ENCODE measurements at regions not wholly inside any gene's neighbourhood (a gene's known extent, or its start where the extent isn't known, plus 50 kb on each side); places are given as distances from the start of the nearest gene placed in this dataset.

GRCh38 chr14:104476437-104476836 is 103.1 kb upstream of the C14orf180 start:
- Histone ChIP-seq H3K4me1 (ENCODE audit: control insufficient read depth in 1 of 2, insufficient read depth in 2 of 2, low read length in 2 of 2) (no peaks in the 10 kb centered on the region), H3K9ac (ENCODE audit: low read length) (no peak overlapping the region), H3K9me2 (ENCODE audit: insufficient read depth) (no peaks in the 10 kb centered on the region), H3K79me2 (ENCODE audit: insufficient read depth, low read length) (no peaks in the 10 kb centered on the region), H3K4me2 (ENCODE audit: low read length) (no peak overlapping the region), H2AFZ (ENCODE audit: low read depth, low read length, poor library complexity, severe bottlenecking) (no peak overlapping the region), H3K36me3 (ENCODE audit: control insufficient read depth in 1 of 2, insufficient read depth in 2 of 2, low read length in 2 of 2) (no peaks in the 10 kb centered on the region), H3K27me3 (ENCODE audit: insufficient read depth, low read length) (no peaks in the 10 kb centered on the region), H4K20me1 (ENCODE audit: insufficient read depth) (no peaks in the 10 kb centered on the region), H3K27ac (ENCODE audit: low read depth, low read length) (no peak overlapping the region), H3K4me3 (replicated peaks in 1 of 2; ENCODE audit: low read depth in 1 of 2, low read length in 2 of 2) (no peak overlapping the region), H3K9me3 (ENCODE audit: control insufficient read depth in 1 of 2, insufficient read depth in 1 of 2, low read depth in 1 of 2, low read length in 2 of 2) (no peaks in the 10 kb centered on the region)
- no TSS peak for BruUV-seq (replicated peaks)
- CTCF ChIA-PET, result no interaction called here
- intact Hi-C loops (cut with micrococcal nuclease), result no loop called here
- POLR2A ChIA-PET, result no interaction called here
- TF ChIP-seq RAD21 (IDR thresholded peaks at IDR 0.05; ENCODE audit: low read depth) (no peak), SIN3A (IDR thresholded peaks at IDR 0.05; ENCODE audit: low read depth) (no peak), ZBTB33 (IDR thresholded peaks at IDR 0.05; ENCODE audit: extremely low read depth, insufficient replicate concordance, low read length) (no peak), CBX3 (IDR thresholded peaks at IDR 0.05; ENCODE audit: low read depth) (no peak), JUND (IDR thresholded peaks at IDR 0.05) (no peak), TCF7L2 (IDR thresholded peaks at IDR 0.05; ENCODE audit: borderline replicate concordance, extremely low read depth, insufficient read depth, insufficient read length) (no peak), ELF1 (IDR thresholded peaks at IDR 0.05; ENCODE audit: borderline replicate concordance, low read depth) (no peak), YY1 (IDR thresholded peaks at IDR 0.05; ENCODE audit: extremely low read depth, insufficient replicate concordance, low read depth, low read length) (no peak), SP1 (IDR thresholded peaks at IDR 0.05; ENCODE audit: low read depth) (no peak), EZH2 (IDR thresholded peaks at IDR 0.05) (no peak), CTCF (IDR thresholded peaks at IDR 0.05 in 2 of 3, conservative IDR thresholded peaks at IDR 0.05 in 1 of 3; ENCODE audit: borderline replicate concordance in 1 of 3, insufficient read depth in 1 of 3, low read depth in 2 of 3, low read length in 2 of 3) (no peak), ZNF274 (IDR thresholded peaks at IDR 0.05; ENCODE audit: low read depth, low read length) (no peak), EGR1 (IDR thresholded peaks at IDR 0.05; ENCODE audit: low read depth) (no peak)
- RAD21 ChIA-PET (ENCODE audit: low non-redundant PET in 1 of 2, low total read pairs in 2 of 2, uncharacterized antibody in 2 of 2, unreplicated experiment in 2 of 2), result no interaction called here
- ATAC-seq, result no peak
- no peak for DNase-seq (ENCODE audit: low read depth, low spot score)
